PFSK-1 (cell line): ENCODE measurements at regions not wholly inside any gene's neighbourhood (a gene's known extent, or its start where the extent isn't known, plus 50 kb on each side); places are given as distances from the start of the nearest gene placed in this dataset.

ENCODE experiments used
- POLR2AphosphoS5 ChIP-seq: IDR thresholded peaks from 2 replicates; pipeline ENCODE4 v1.6.1; 2012; ENCODE audit warnings: low read depth, mild to moderate bottlenecking, control low read depth, low read length, moderate library complexity
- REST ChIP-seq, 2 experiments: IDR thresholded peaks; 2 replicates each; pipeline versions ENCODE4 v1.6.1 to v1.8.0; 2011 to 2012; ENCODE audit warnings: low read depth in 2 of 2, low read length in 2 of 2, control low read depth in 1 of 2, inconsistent platforms in 1 of 2, mild to moderate bottlenecking in 1 of 2, moderate library complexity in 1 of 2; ENCODE audit not compliant: insufficient read depth in 1 of 2
- SIN3A ChIP-seq: IDR thresholded peaks from 2 replicates; pipeline ENCODE4 v1.6.1; 2012; ENCODE audit warnings: mild to moderate bottlenecking, low read length, moderate library complexity, borderline replicate concordance; ENCODE audit not compliant: insufficient read depth

- TF ChIP-seq POLR2AphosphoS5 (no peak), REST (IDR thresholded peaks at IDR 0.05; ENCODE audit: insufficient read depth in 1 of 2, low read depth in 2 of 2, low read length in 2 of 2) (no peak), SIN3A (no peak)
Measured at GRCh38 chr1:188782220-188782841, 1695.3 kb downstream of the BRINP3 start.
